ENCODE measurements at regions not wholly inside any gene's neighbourhood (a gene's known extent, or its start where the extent isn't known, plus 50 kb on each side); places are given as distances from the start of the nearest gene placed in this dataset.
A peak's percentile ranks its signal among the peaks of the same experiment; 100 is the strongest.

DNA sequence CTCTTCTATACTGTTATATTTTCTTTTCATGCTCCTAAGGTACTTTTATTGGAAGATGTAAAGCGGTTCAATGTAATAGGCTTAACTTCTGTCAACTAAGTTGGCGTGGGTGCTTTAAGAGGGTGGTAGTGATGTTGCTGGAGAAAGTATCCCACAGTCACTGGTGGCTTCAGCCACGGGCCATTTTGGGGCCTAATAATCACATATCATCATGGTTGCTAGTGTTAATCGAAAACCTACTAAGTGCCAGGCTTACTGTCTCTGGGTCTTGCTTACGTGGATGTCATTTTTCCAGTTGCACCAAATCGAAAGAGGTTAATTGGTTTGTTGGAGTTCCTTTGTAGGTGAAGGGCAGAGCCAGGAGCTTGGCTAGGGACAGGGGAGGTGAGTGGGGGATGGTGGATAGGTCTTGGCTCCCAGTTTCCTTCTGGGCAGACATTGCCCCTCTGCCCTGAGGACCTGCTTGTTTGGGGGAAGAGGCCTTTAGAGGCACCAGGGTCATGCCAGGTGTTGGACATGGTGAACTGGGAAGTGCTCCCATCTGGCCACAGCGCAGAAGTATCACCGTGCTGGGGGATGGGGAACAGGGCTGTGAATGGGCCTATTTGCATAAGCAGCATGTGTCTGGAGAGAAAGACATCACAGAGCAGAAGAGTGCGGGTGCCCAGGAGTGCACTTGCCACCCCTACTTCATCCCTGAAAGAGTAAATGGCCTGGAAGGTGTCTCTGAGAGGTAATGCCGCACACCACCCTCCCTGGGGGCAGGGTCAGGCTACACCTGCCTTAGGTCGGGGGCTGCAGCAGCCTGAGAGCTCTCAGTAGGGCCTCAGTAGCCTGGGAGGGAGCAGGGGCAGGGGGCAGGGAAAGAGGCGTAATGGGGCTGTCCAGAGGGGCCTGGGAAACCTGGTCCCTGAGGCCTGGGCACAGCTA is 62.4 kb upstream of the POLG start:
- Mint-ChIP-seq H3K27me3 (ENCODE audit: insufficient read depth) (peaks cover 98% of the 10 kb centered on the region), H3K4me1 (peaks cover 29% of the 10 kb centered on the region), H3K27ac (no peak overlapping the region), H3K9me3 (no peaks in the 10 kb centered on the region), H3K4me3 (no peak overlapping the region), H3K36me3 (ENCODE audit: low read depth) (no peaks in the 10 kb centered on the region)
- Histone ChIP-seq H3K4me3 (ENCODE audit: low read length) (no peak overlapping the region), H3K9me3 (ENCODE audit: control insufficient read depth, low read length) (no peaks in the 10 kb centered on the region), H3K4me1 (ENCODE audit: control insufficient read depth, insufficient read depth, low read length) (peaks cover 9% of the 10 kb centered on the region), H3K27ac (ENCODE audit: low read depth, low read length) (peak overlapping the region; percentile 5), H3K27me3 (ENCODE audit: control insufficient read depth, insufficient read depth, low read length, poor library complexity, severe bottlenecking) (peaks cover 100% of the 10 kb centered on the region), H3K36me3 (ENCODE audit: control insufficient read depth, insufficient read depth, low read length) (no peaks in the 10 kb centered on the region), H3K9ac (ENCODE audit: extremely low read depth, low read length, poor library complexity, severe bottlenecking) (no peak overlapping the region)
- peak; percentile 88 for DNase-seq
- 22 to 27% methylated on average over 6 to 12 of the region's 12 CpGs for WGBS, 2 experiments (ENCODE audit: insufficient coverage in 1 of 2, insufficient read length in 1 of 2)
- TF ChIP-seq, protein P1, sequence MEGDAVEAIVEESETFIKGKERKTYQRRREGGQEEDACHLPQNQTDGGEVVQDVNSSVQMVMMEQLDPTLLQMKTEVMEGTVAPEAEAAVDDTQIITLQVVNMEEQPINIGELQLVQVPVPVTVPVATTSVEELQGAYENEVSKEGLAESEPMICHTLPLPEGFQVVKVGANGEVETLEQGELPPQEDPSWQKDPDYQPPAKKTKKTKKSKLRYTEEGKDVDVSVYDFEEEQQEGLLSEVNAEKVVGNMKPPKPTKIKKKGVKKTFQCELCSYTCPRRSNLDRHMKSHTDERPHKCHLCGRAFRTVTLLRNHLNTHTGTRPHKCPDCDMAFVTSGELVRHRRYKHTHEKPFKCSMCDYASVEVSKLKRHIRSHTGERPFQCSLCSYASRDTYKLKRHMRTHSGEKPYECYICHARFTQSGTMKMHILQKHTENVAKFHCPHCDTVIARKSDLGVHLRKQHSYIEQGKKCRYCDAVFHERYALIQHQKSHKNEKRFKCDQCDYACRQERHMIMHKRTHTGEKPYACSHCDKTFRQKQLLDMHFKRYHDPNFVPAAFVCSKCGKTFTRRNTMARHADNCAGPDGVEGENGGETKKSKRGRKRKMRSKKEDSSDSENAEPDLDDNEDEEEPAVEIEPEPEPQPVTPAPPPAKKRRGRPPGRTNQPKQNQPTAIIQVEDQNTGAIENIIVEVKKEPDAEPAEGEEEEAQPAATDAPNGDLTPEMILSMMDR (conservative IDR thresholded peaks at IDR 0.05): no peak

DNA sequence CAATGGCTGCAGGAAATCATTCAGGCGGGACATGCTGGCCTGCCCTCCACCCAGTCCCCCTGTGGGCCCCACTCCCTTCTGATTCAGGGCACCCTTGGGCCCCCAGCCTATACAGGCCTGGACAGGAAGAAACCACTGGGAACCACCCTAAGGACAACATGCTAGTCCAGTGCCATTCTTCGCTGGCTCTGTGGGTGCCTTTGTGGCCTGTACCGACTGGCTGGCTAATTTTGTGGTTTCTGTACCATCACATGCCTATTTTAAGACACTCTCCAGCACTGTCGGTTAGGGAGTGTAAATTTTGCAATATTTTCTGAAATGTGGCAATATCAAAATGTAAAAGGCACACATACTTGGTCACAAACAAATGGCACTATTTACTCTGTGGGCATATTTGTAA is 61.4 kb upstream of the POLG start:
- Histone ChIP-seq H3K36me3 (ENCODE audit: control insufficient read depth, insufficient read depth, low read length) (no peaks in the 10 kb centered on the region), H3K4me3 (ENCODE audit: low read length) (no peak overlapping the region), H3K27ac (ENCODE audit: low read depth, low read length) (peak overlapping the region; percentile 98), H3K27me3 (ENCODE audit: control insufficient read depth, insufficient read depth, low read length, poor library complexity, severe bottlenecking) (peaks cover 100% of the 10 kb centered on the region), H3K4me1 (ENCODE audit: control insufficient read depth, insufficient read depth, low read length) (peaks cover 9% of the 10 kb centered on the region), H3K9ac (ENCODE audit: extremely low read depth, low read length, poor library complexity, severe bottlenecking) (no peak overlapping the region), H3K9me3 (ENCODE audit: control insufficient read depth, low read length) (no peaks in the 10 kb centered on the region)
- WGBS, 2 experiments (ENCODE audit: insufficient coverage in 1 of 2, insufficient read length in 1 of 2): 41% methylated on average over 4 of the region's 4 CpGs; no CpG with 5 or more reads in 1 of the 2 experiments
- H3K4me1 Mint-ChIP-seq: peaks cover 37% of the 10 kb centered on the region
- DNase-seq: no peak
- TF ChIP-seq, protein P1 (conservative IDR thresholded peaks at IDR 0.05): no peak
- no peak overlapping the region for H3K27ac Mint-ChIP-seq
- H3K9me3 Mint-ChIP-seq: no peaks in the 10 kb centered on the region
- H3K4me3 Mint-ChIP-seq: no peak overlapping the region
- H3K27me3 Mint-ChIP-seq (ENCODE audit: insufficient read depth): peaks cover 98% of the 10 kb centered on the region
- H3K36me3 Mint-ChIP-seq (ENCODE audit: low read depth): no peaks in the 10 kb centered on the region

DNA sequence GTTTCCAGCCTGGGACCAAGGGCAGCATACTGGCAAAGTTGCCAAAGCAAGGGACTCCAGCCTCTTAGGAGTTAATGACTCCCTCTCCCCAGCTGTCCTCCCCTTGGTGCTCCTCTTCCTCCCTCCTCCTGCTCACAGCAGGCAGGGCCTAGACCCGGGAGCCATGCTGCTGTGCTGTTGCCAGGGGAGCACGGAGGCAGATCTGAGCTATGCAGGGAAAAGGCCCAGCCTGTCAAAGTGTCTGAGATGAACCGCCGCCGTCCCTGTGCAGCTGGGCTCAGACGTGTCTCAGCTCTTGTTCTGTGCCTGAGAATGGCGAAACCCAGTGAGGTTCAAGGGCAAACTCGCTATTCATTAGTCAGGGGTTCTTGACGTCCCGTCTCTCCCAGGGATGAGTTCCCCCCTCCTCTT is 60.8 kb upstream of the POLG start:
- WGBS, 2 experiments (ENCODE audit: insufficient coverage in 1 of 2, insufficient read length in 1 of 2): 41 to 43% methylated on average over 9 to 10 of the region's 10 CpGs
- Histone ChIP-seq H3K27me3 (ENCODE audit: control insufficient read depth, insufficient read depth, low read length, poor library complexity, severe bottlenecking) (peaks cover 100% of the 10 kb centered on the region), H3K9ac (ENCODE audit: extremely low read depth, low read length, poor library complexity, severe bottlenecking) (no peak overlapping the region), H3K36me3 (ENCODE audit: control insufficient read depth, insufficient read depth, low read length) (no peaks in the 10 kb centered on the region), H3K4me3 (ENCODE audit: low read length) (no peak overlapping the region), H3K9me3 (ENCODE audit: control insufficient read depth, low read length) (no peaks in the 10 kb centered on the region), H3K4me1 (ENCODE audit: control insufficient read depth, insufficient read depth, low read length) (peaks cover 9% of the 10 kb centered on the region), H3K27ac (ENCODE audit: low read depth, low read length) (peak overlapping the region; percentile 98)
- TF ChIP-seq, protein P1 (conservative IDR thresholded peaks at IDR 0.05): no peak
- no peaks in the 10 kb centered on the region for H3K36me3 Mint-ChIP-seq (ENCODE audit: low read depth)
- H3K9me3 Mint-ChIP-seq: no peaks in the 10 kb centered on the region
- peaks cover 40% of the 10 kb centered on the region for H3K4me1 Mint-ChIP-seq
- H3K27me3 Mint-ChIP-seq (ENCODE audit: insufficient read depth): peaks cover 97% of the 10 kb centered on the region
- H3K4me3 Mint-ChIP-seq: no peak overlapping the region
- no peak overlapping the region for H3K27ac Mint-ChIP-seq
- DNase-seq: peak; percentile 54
